K562 (cell line): ENCODE measurements at regions not wholly inside any gene's neighbourhood (a gene's known extent, or its start where the extent isn't known, plus 50 kb on each side); places are given as distances from the start of the nearest gene placed in this dataset.

ENCODE experiments used
- CTCF ChIP-seq, 3 experiments: IDR thresholded peaks in 2 of 3; conservative IDR thresholded peaks in 1 of 3; 2 replicates each; pipeline ENCODE4 v1.5.1; 2011 to 2012; ENCODE audit warnings: low read length in 3 of 3, mild to moderate bottlenecking in 3 of 3, control low read depth in 2 of 3, improper control_type of control experiment in 1 of 3, inconsistent platforms in 1 of 3, low read depth in 1 of 3, mixed read lengths in 1 of 3, moderate library complexity in 1 of 3; ENCODE audit not compliant: insufficient read depth in 2 of 3
- MYC ChIP-seq, 2 experiments: fragments of 250-450 bp in 1 of 2; sonication (Bioruptor Pico) in 1 of 2; IDR thresholded peaks; 2 replicates each; pipeline versions ENCODE4 v1.5.1 to v1.6.1; 2012 to 2021; ENCODE audit warnings: low read depth in 2 of 2, borderline replicate concordance in 1 of 2, improper control_type of control experiment in 1 of 2, low read length in 1 of 2, mild to moderate bottlenecking in 1 of 2, moderate library complexity in 1 of 2
- POLR2A ChIP-seq: fragments of 450-650 bp; conservative IDR thresholded peaks from 2 replicates; pipeline ENCODE4 v1.6.1; 2016
- POLR2AphosphoS5 ChIP-seq: IDR thresholded peaks from 2 replicates; pipeline ENCODE4 v1.6.1; 2011; ENCODE audit warnings: mild to moderate bottlenecking, low read depth, low read length, moderate library complexity; ENCODE audit not compliant: control insufficient read depth, insufficient read depth
- RBM39 ChIP-seq: fragments of 200-400 bp; formaldehyde crosslinking; optimal IDR thresholded peaks from 2 replicates; pipeline ENCODE3; 2018; ENCODE audit warnings: low read depth, low read length
- TAF1 ChIP-seq: IDR thresholded peaks from 2 replicates; pipeline ENCODE4 v1.6.1; 2011; ENCODE audit warnings: mild to moderate bottlenecking, low read length, moderate library complexity; ENCODE audit not compliant: insufficient read depth, control insufficient read depth, severe bottlenecking; ENCODE audit errors: extremely low read depth
- TBP ChIP-seq: optimal IDR thresholded peaks from 2 replicates; pipeline ENCODE3; 2011; ENCODE audit warnings: low read depth, low read length, improper control_type of control experiment
- ZFP36 ChIP-seq: fragments of 150-350 bp; IDR thresholded peaks from 2 replicates; pipeline ENCODE4 v1.6.1; 2018; ENCODE audit warnings: low read length, low read depth; ENCODE audit not compliant: partially characterized antibody
- ZNF561 ChIP-seq: fragments of 450-650 bp; formaldehyde crosslinking; conservative IDR thresholded peaks from 2 replicates; pipeline ENCODE4 v1.4.0; 2020; ENCODE audit warnings: mild to moderate bottlenecking, moderate library complexity
- TF ChIP-seq, protein P1 (sequence below): sonication (generic); formaldehyde crosslinking; IDR thresholded peaks from 2 replicates; pipeline ENCODE4 v1.8.1; 2023; ENCODE audit warnings: mild to moderate bottlenecking, missing genetic modification reagents

DNA sequence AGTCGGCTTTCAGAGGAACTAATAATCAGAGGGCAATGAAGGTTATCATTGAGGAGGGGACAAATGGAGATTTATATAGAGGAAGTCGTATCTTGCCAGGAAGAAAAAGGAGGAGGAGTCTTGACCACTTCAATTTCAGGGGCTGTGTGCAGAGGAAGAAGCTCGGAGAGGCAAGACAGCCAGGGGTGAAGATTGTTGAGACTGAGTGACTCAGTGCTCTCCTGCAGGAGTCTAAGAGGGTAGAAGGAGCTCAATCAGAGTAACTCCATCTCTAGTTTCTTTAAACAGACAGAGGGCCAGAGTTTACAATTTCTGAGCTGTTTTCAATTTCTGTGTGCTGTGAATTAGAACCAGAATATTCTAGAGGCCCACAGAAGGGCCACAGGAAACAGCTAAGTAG lies 439.3 kb upstream of the PRICKLE1 start:
- TF ChIP-seq MYC (IDR thresholded peaks at IDR 0.05; ENCODE audit: low read depth, low read length) (no peak), MYC (CRISPR knock-in tag; IDR thresholded peaks at IDR 0.05; ENCODE audit: borderline replicate concordance, low read depth) (no peak), POLR2A (no peak), TAF1 (no peak), ZFP36 (no peak), CTCF (IDR thresholded peaks at IDR 0.05 in 2 of 3, conservative IDR thresholded peaks at IDR 0.05 in 1 of 3; ENCODE audit: insufficient read depth in 2 of 3, low read depth in 1 of 3, low read length in 3 of 3) (no peak), TBP (no peak), ZNF561 (CRISPR knock-in tag) (no peak), POLR2AphosphoS5 (no peak), RBM39 (no peak)
- TF ChIP-seq, protein P1, sequence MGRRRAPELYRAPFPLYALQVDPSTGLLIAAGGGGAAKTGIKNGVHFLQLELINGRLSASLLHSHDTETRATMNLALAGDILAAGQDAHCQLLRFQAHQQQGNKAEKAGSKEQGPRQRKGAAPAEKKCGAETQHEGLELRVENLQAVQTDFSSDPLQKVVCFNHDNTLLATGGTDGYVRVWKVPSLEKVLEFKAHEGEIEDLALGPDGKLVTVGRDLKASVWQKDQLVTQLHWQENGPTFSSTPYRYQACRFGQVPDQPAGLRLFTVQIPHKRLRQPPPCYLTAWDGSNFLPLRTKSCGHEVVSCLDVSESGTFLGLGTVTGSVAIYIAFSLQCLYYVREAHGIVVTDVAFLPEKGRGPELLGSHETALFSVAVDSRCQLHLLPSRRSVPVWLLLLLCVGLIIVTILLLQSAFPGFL (CRISPR knock-in tag), result no peak
